Right renal cortex interstitium (tissue), 3 donors: ENCODE measurements at regions not wholly inside any gene's neighbourhood (a gene's known extent, or its start where the extent isn't known, plus 50 kb on each side); places are given as distances from the start of the nearest gene placed in this dataset.
"Not testable (repeated sequence)": the region's sequence is repeated elsewhere in the genome, so short reads cannot be mapped to it uniquely, and the experiment has no call there.

Experiments used
- DNase-seq, 3 donors: peaks; one replicate each; pipeline ENCODE4 v3.0.0-alpha.2; 2013; ENCODE audit warnings: low read depth in 3 of 3, low spot score in 2 of 3

GRCh38 chr3:6709178-6709577 is 151.7 kb upstream of the GRM7 start:
- DNase-seq = no peak

- DNase-seq = no peak
Observed at GRCh38 chr3:6714962-6715361, 146.0 kb upstream of the GRM7 start.

- no peak for DNase-seq
Observed at GRCh38 chr3:6716420-6716819, 144.5 kb upstream of the GRM7 start.

- DNase-seq = no peak
Observed at GRCh38 chr3:6717026-6717943, 143.6 kb upstream of the GRM7 start.

- DNase-seq = no peak
Observed at GRCh38 chr3:6719999-6720398, 140.9 kb upstream of the GRM7 start.

GRCh38 chr3:6721491-6721890 is 139.4 kb upstream of the GRM7 start:
- DNase-seq = no peak

GRCh38 chr3:6723205-6723604 is 137.7 kb upstream of the GRM7 start:
- no peak for DNase-seq

- no peak for DNase-seq
Observed at GRCh38 chr3:6726811-6727210, 134.1 kb upstream of the GRM7 start.

- DNase-seq = no peak
Observed at GRCh38 chr3:6732807-6733206, 128.1 kb upstream of the GRM7 start.

GRCh38 chr3:6733699-6734394 is 127.1 kb upstream of the GRM7 start:
- DNase-seq = no peak

GRCh38 chr3:6734395-6734746 is 126.5 kb upstream of the GRM7 start:
- DNase-seq = no peak

GRCh38 chr3:6736836-6737629 is 123.9 kb upstream of the GRM7 start:
- DNase-seq = no peak

- DNase-seq = no peak
Observed at GRCh38 chr3:6737630-6738029, 123.3 kb upstream of the GRM7 start.

GRCh38 chr3:6739288-6739687 is 121.6 kb upstream of the GRM7 start:
- no peak for DNase-seq

- no peak for DNase-seq
Observed at GRCh38 chr3:6743067-6743720, 117.7 kb upstream of the GRM7 start.

- no peak for DNase-seq
Observed at GRCh38 chr3:6746443-6746842, 114.5 kb upstream of the GRM7 start.

GRCh38 chr3:6747017-6747416 is 113.9 kb upstream of the GRM7 start:
- DNase-seq = no peak

GRCh38 chr3:6750782-6751181 is 110.1 kb upstream of the GRM7 start:
- DNase-seq = no peak

- no peak for DNase-seq
Observed at GRCh38 chr3:6753536-6753935, 107.4 kb upstream of the GRM7 start.

- not testable (repeated sequence) for DNase-seq
Observed at GRCh38 chr3:6769532-6770396, 91.2 kb upstream of the GRM7 start.
